Femur (tissue), 1 donor: ENCODE measurements at regions not wholly inside any gene's neighbourhood (a gene's known extent, or its start where the extent isn't known, plus 50 kb on each side); places are given as distances from the start of the nearest gene placed in this dataset.

Experiments
- DNase-seq: peaks from one replicate; pipeline ENCODE4 v3.0.0-alpha.2; 2017

GRCh38 chr6:165229216-165229615, 80.2 kb downstream of the C6orf118 start:
- no peak for DNase-seq

GRCh38 chr6:165227644-165228329, 81.6 kb downstream of the C6orf118 start:
- no peak for DNase-seq

- DNase-seq: no peak
These were observed 85.7 kb downstream of the C6orf118 start for GRCh38 chr6:165223736-165224135.

GRCh38 chr6:165223101-165223500, 86.3 kb downstream of the C6orf118 start:
- no peak for DNase-seq

GRCh38 chr6:165222315-165223025, 86.9 kb downstream of the C6orf118 start:
- no peak for DNase-seq

GRCh38 chr6:165220045-165220444, 89.4 kb downstream of the C6orf118 start:
- no peak for DNase-seq

GRCh38 chr6:165219629-165220028, 89.8 kb downstream of the C6orf118 start:
- no peak for DNase-seq

- DNase-seq: no peak
These were observed 90.6 kb downstream of the C6orf118 start for GRCh38 chr6:165218829-165219228.

- no peak for DNase-seq
These were observed 102.6 kb downstream of the C6orf118 start for GRCh38 chr6:165206798-165207197.

- no peak for DNase-seq
These were observed 103.8 kb downstream of the C6orf118 start for GRCh38 chr6:165205632-165206031.

GRCh38 chr6:165204807-165205545, 104.4 kb downstream of the C6orf118 start:
- no peak for DNase-seq

- DNase-seq: no peak
These were observed 109.2 kb downstream of the C6orf118 start for GRCh38 chr6:165200178-165200577.

- no peak for DNase-seq
These were observed 117.9 kb downstream of the C6orf118 start for GRCh38 chr6:165191461-165191860.

GRCh38 chr6:165186441-165187205, 122.8 kb downstream of the C6orf118 start:
- DNase-seq: no peak

- no peak for DNase-seq
These were observed 123.4 kb downstream of the C6orf118 start for GRCh38 chr6:165186041-165186440.

- no peak for DNase-seq
These were observed 125.0 kb downstream of the C6orf118 start for GRCh38 chr6:165184192-165184979.

- no peak for DNase-seq
These were observed 125.8 kb downstream of the C6orf118 start for GRCh38 chr6:165183496-165184140.

- DNase-seq: no peak
These were observed 126.3 kb downstream of the C6orf118 start for GRCh38 chr6:165183071-165183470.

- no peak for DNase-seq
These were observed 127.4 kb downstream of the C6orf118 start for GRCh38 chr6:165181951-165182414.

- no peak for DNase-seq
These were observed 131.3 kb downstream of the C6orf118 start for GRCh38 chr6:165178056-165178455.

- no peak for DNase-seq
These were observed 135.9 kb downstream of the C6orf118 start for GRCh38 chr6:165173484-165173883.

GRCh38 chr6:165167861-165168260, 141.5 kb downstream of the C6orf118 start:
- no peak for DNase-seq
